ENCODE measurements at regions not wholly inside any gene's neighbourhood (a gene's known extent, or its start where the extent isn't known, plus 50 kb on each side); places are given as distances from the start of the nearest gene placed in this dataset.

- Histone ChIP-seq H3K4me2 (replicated peaks; ENCODE audit: low read depth, low read length, poor library complexity, severe bottlenecking) (peak overlapping the region; percentile 28), H3K27ac (ENCODE audit: low read length in 2 of 2) (no peak overlapping the region), H3K36me3 (replicated peaks in 1 of 2; ENCODE audit: control extremely low read depth in 1 of 2, control insufficient read depth in 1 of 2, extremely low read depth in 1 of 2, insufficient read depth in 2 of 2, low read length in 1 of 2) (no peaks in the 10 kb centered on the region), H3K27me3 (replicated peaks in 1 of 4; ENCODE audit: control extremely low read depth in 1 of 4, control insufficient read depth in 3 of 4, insufficient read depth in 4 of 4, low read length in 3 of 4) (peaks cover 0 to 3% (median 1%) of the 10 kb centered on the region in 4 experiments), H3K9ac (ENCODE audit: low read length) (peak overlapping the region; percentile 1), H4K20me1 (ENCODE audit: control insufficient read depth, insufficient read depth, low read length, poor library complexity, severe bottlenecking) (no peaks in the 10 kb centered on the region), H3K4me3 (ENCODE audit: control extremely low read depth in 1 of 5, extremely low read depth in 1 of 5, insufficient read depth in 1 of 5, low read depth in 2 of 5, low read length in 4 of 5) (no peak overlapping the region), H3K79me2 (ENCODE audit: control insufficient read depth, insufficient read depth, low read length) (no peaks in the 10 kb centered on the region), H2AFZ (ENCODE audit: insufficient read depth, low read depth, low read length, poor library complexity, severe bottlenecking) (no peak overlapping the region), H3K4me1 (ENCODE audit: control insufficient read depth in 2 of 2, insufficient read depth in 2 of 2, low read length in 2 of 2) (peaks cover 9 to 16% of the 10 kb centered on the region in 2 donors), H3K9me3 (ENCODE audit: control extremely low read depth in 1 of 3, control insufficient read depth in 2 of 3, insufficient read depth in 1 of 3, low read length in 2 of 3) (no peaks in the 10 kb centered on the region)
- Mint-ChIP-seq H3K27ac (no peak overlapping the region), H3K4me1 (peaks cover 16% of the 10 kb centered on the region), H3K4me3 (peak overlapping the region; percentile 29), H3K27me3 (peaks cover 28% of the 10 kb centered on the region), H3K9me3 (ENCODE audit: insufficient read depth) (no peaks in the 10 kb centered on the region)
- 0% methylated on average over 3 of the region's 10 CpGs for WGBS (ENCODE audit: insufficient coverage)
- CTCF ChIA-PET = no interaction called here
- ATAC-seq (ENCODE audit: low read depth) (peak; percentile 43), DNase-seq (peak; percentile 55)
- intact Hi-C loops (cut with micrococcal nuclease) = no loop called here
- TF ChIP-seq, protein P1, sequence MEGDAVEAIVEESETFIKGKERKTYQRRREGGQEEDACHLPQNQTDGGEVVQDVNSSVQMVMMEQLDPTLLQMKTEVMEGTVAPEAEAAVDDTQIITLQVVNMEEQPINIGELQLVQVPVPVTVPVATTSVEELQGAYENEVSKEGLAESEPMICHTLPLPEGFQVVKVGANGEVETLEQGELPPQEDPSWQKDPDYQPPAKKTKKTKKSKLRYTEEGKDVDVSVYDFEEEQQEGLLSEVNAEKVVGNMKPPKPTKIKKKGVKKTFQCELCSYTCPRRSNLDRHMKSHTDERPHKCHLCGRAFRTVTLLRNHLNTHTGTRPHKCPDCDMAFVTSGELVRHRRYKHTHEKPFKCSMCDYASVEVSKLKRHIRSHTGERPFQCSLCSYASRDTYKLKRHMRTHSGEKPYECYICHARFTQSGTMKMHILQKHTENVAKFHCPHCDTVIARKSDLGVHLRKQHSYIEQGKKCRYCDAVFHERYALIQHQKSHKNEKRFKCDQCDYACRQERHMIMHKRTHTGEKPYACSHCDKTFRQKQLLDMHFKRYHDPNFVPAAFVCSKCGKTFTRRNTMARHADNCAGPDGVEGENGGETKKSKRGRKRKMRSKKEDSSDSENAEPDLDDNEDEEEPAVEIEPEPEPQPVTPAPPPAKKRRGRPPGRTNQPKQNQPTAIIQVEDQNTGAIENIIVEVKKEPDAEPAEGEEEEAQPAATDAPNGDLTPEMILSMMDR (IDR thresholded peaks at IDR 0.05) = no peak
- TF ChIP-seq EZH2 (IDR thresholded peaks at IDR 0.05; ENCODE audit: borderline replicate concordance, insufficient read depth, low read depth, low read length, poor library complexity, severe bottlenecking) = no peak
- POLR2A ChIA-PET = no interaction called here
Measured at GRCh38 chr2:102082571-102083392, 59.8 kb upstream of the IL1R1 start.

DNA sequence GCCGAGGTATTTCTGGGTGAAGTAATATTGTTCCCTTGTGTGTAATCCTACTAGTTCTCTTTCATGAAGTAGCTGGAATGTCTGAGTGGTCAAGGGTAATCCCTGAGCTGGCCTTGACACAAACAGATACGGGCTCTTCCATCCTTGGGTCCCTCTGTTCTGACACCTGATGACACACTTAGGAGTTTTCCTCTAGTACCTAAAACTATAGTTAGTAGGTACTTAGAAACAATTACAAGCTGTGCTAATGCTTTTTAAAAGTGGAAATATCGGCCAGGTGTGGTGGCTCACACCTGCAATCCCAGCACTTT lies 59.2 kb upstream of the IL1R1 start:
- Mint-ChIP-seq H3K4me3 (no peak overlapping the region), H3K27ac (no peak overlapping the region), H3K4me1 (peaks cover 16% of the 10 kb centered on the region), H3K27me3 (peaks cover 27% of the 10 kb centered on the region), H3K9me3 (ENCODE audit: insufficient read depth) (no peaks in the 10 kb centered on the region)
- intact Hi-C loops (cut with micrococcal nuclease) = no loop called here
- Histone ChIP-seq H4K20me1 (ENCODE audit: control insufficient read depth, insufficient read depth, low read length, poor library complexity, severe bottlenecking) (no peaks in the 10 kb centered on the region), H3K4me1 (ENCODE audit: control insufficient read depth in 2 of 2, insufficient read depth in 2 of 2, low read length in 2 of 2) (peaks cover 9 to 16% of the 10 kb centered on the region in 2 donors), H3K4me3 (ENCODE audit: control extremely low read depth in 1 of 5, extremely low read depth in 1 of 5, insufficient read depth in 1 of 5, low read depth in 2 of 5, low read length in 4 of 5) (no peak overlapping the region), H3K27me3 (replicated peaks in 1 of 4; ENCODE audit: control extremely low read depth in 1 of 4, control insufficient read depth in 3 of 4, insufficient read depth in 4 of 4, low read length in 3 of 4) (peaks cover 0 to 3% (median 0%) of the 10 kb centered on the region in 4 experiments), H3K27ac (ENCODE audit: low read length in 2 of 2) (no peak overlapping the region), H2AFZ (ENCODE audit: insufficient read depth, low read depth, low read length, poor library complexity, severe bottlenecking) (no peak overlapping the region), H3K79me2 (ENCODE audit: control insufficient read depth, insufficient read depth, low read length) (no peaks in the 10 kb centered on the region), H3K36me3 (replicated peaks in 1 of 2; ENCODE audit: control extremely low read depth in 1 of 2, control insufficient read depth in 1 of 2, extremely low read depth in 1 of 2, insufficient read depth in 2 of 2, low read length in 1 of 2) (no peaks in the 10 kb centered on the region), H3K9me3 (ENCODE audit: control extremely low read depth in 1 of 3, control insufficient read depth in 2 of 3, insufficient read depth in 1 of 3, low read length in 2 of 3) (no peaks in the 10 kb centered on the region), H3K4me2 (replicated peaks; ENCODE audit: low read depth, low read length, poor library complexity, severe bottlenecking) (peak overlapping the region; percentile 28), H3K9ac (ENCODE audit: low read length) (no peak overlapping the region)
- CTCF ChIA-PET = no interaction called here
- DNase-seq = no peak
- POLR2A ChIA-PET = no interaction called here
- ATAC-seq (ENCODE audit: low read depth) = no peak
- WGBS (ENCODE audit: insufficient coverage) = 100% methylated on average over 1 of the region's 3 CpGs
- TF ChIP-seq, protein P1 (IDR thresholded peaks at IDR 0.05) = no peak
- TF ChIP-seq EZH2 (IDR thresholded peaks at IDR 0.05; ENCODE audit: borderline replicate concordance, insufficient read depth, low read depth, low read length, poor library complexity, severe bottlenecking) = no peak
